Keratinocyte (primary cell): ENCODE measurements at regions not wholly inside any gene's neighbourhood (a gene's known extent, or its start where the extent isn't known, plus 50 kb on each side); places are given as distances from the start of the nearest gene placed in this dataset.

Experiments used
- DNase-seq: peaks from one replicate; pipeline ENCODE4 v3.0.0-alpha.2; 2011; ENCODE audit warnings: low read depth, missing footprints, low spot score
- FAIRE-seq: peaks from 2 replicates; lab custom pipeline; 2011; peaks lifted over from hg19 to GRCh38; lab: Jason Lieb, UNC
- H2AFZ ChIP-seq: 2 replicates; pipeline ENCODE4 v1.6.0; 2012; ENCODE audit warnings: low read length, control low read depth, inconsistent platforms; ENCODE audit not compliant: control insufficient read depth
- H3K27ac ChIP-seq: 2 replicates; pipeline ENCODE4 v1.5.1; 2011; ENCODE audit warnings: low read length; ENCODE audit not compliant: control insufficient read depth, insufficient read depth
- H3K27me3 ChIP-seq: 3 replicates; pipeline ENCODE4 v1.6.0; 2011; ENCODE audit warnings: low read length; ENCODE audit not compliant: control insufficient read depth, insufficient read depth; ENCODE audit errors: extremely low read depth
- H3K36me3 ChIP-seq, 2 experiments: 2 replicates in 1 of 2; 3 replicates in 1 of 2; pipeline ENCODE4 v1.5.1; 2011; ENCODE audit warnings: low read length in 2 of 2, mild to moderate bottlenecking in 1 of 2; ENCODE audit not compliant: control insufficient read depth in 2 of 2, insufficient read depth in 2 of 2; ENCODE audit errors: extremely low read depth in 1 of 2
- H3K4me1 ChIP-seq: 3 replicates; pipeline ENCODE4 v1.5.1; 2011; ENCODE audit warnings: low read length; ENCODE audit not compliant: control insufficient read depth, insufficient read depth; ENCODE audit errors: extremely low read depth
- H3K4me2 ChIP-seq: 3 replicates; pipeline ENCODE4 v1.6.0; 2011; ENCODE audit warnings: low read depth, low read length; ENCODE audit not compliant: control insufficient read depth, insufficient read depth; ENCODE audit errors: extremely low read depth
- H3K4me3 ChIP-seq, 3 experiments: fragments of 200-600 bp in 1 of 3; sonication (generic) in 1 of 3; 2 replicates in 2 of 3; 3 replicates in 1 of 3; pipeline ENCODE4 v1.5.1; 2011 to 2016; ENCODE audit warnings: low read length in 3 of 3, mild to moderate bottlenecking in 3 of 3, control low read depth in 2 of 3, inconsistent platforms in 1 of 3, low read depth in 1 of 3, mixed read lengths in 1 of 3, mixed run types in 1 of 3, moderate library complexity in 1 of 3; ENCODE audit not compliant: control insufficient read depth in 2 of 3, insufficient read depth in 2 of 3; ENCODE audit errors: extremely low read depth in 1 of 3
- H3K79me2 ChIP-seq: 2 replicates; pipeline ENCODE4 v1.6.0; 2012; ENCODE audit warnings: low read length; ENCODE audit not compliant: control insufficient read depth, insufficient read depth
- H3K9ac ChIP-seq: 3 replicates; pipeline ENCODE4 v1.6.0; 2011; ENCODE audit warnings: low read length; ENCODE audit not compliant: control insufficient read depth, insufficient read depth; ENCODE audit errors: extremely low read depth
- H3K9me1 ChIP-seq: 3 replicates; pipeline ENCODE4 v1.6.0; 2011; ENCODE audit warnings: low read length; ENCODE audit not compliant: control insufficient read depth, insufficient read depth; ENCODE audit errors: extremely low read depth
- H3K9me3 ChIP-seq: 2 replicates; pipeline ENCODE4 v1.5.1; 2012; ENCODE audit warnings: low read depth, low read length; ENCODE audit not compliant: control insufficient read depth
- H4K20me1 ChIP-seq: 3 replicates; pipeline ENCODE4 v1.6.0; 2011; ENCODE audit warnings: low read length; ENCODE audit not compliant: control insufficient read depth, insufficient read depth; ENCODE audit errors: extremely low read depth
- EZH2 ChIP-seq: IDR thresholded peaks from one replicate; pipeline ENCODE4 v1.6.1; 2012; ENCODE audit warnings: inconsistent platforms, mild to moderate bottlenecking, low read length, moderate library complexity
- dilution Hi-C: fragments of 300-500 bp; cut with MboI; formaldehyde crosslinking; loops from one replicate; pipeline ENCODE4 v1.7.0; 2020; ENCODE audit warnings: low sequenced_read_pairs; ENCODE audit not compliant: extremely low pct_ligation_motif_present
- TF ChIP-seq, protein P1 (sequence below), 3 experiments: IDR thresholded peaks in 1 of 3; conservative IDR thresholded peaks in 1 of 3; optimal IDR thresholded peaks in 1 of 3; 2 replicates in 2 of 3; 3 replicates in 1 of 3; pipeline versions ENCODE3 to v1.5.1; 2011; ENCODE audit warnings: low read length in 3 of 3, mild to moderate bottlenecking in 3 of 3, moderate library complexity in 2 of 3, control low read depth in 1 of 3, inconsistent platforms in 1 of 3; ENCODE audit not compliant: insufficient read depth in 2 of 3; ENCODE audit errors: extremely low read depth in 1 of 3

DNA sequence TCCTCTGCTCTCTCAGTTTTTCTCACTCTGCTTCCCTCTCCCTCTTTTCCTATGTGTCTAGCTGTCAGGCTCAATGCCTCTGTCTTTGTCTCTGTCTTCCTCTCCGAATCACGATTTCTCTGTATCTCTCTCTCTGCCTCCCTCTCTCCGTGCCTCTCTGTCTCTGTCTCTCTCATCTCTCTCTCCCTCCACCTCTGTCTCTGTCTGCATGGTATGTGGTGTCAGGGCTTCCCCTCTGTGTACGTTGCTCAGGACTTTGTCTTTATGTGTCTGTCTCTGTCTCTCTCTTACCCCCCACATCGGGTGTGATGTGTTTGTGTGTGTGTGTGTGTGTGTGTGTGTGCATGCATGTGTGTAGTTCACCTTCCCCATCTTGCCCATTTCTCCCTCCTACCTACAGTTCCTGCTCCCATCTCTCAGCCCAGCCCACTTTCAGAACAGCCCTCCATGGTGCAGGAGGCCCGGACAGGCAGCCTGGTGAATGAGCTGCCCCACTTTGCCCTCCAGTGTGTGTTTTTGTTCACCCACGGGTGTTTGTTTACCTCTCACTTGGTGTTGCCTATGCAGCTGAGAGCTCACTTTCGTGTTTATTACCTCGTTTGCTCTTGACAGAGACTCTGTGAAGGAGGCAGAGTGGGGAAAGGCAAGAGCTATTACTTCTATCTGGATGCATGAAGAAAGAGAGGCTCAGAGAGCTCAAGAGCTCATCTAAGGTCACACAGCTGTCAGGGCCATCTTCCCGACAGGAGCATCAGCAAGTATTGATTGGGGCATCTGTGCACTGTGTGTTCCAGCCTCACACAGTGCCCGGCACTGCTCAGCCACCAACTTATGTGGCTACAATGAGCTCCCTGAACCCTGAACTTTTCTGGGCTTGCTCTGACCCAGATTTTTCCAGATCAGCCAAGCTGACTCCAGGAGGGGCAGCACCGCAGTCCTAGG is 163.5 kb upstream of the ZMIZ1 start:
- Histone ChIP-seq H3K4me2 (no peak overlapping the region), H3K9ac (no peak overlapping the region), H3K9me1 (no peaks in the 10 kb centered on the region), H3K27ac (no peak overlapping the region), H3K9me3 (no peaks in the 10 kb centered on the region), H3K4me1 (no peaks in the 10 kb centered on the region), H3K36me3 (no peaks in the 10 kb centered on the region), H3K4me3 (no peak overlapping the region), H4K20me1 (peaks cover 4% of the 10 kb centered on the region), H2AFZ (no peak overlapping the region), H3K79me2 (no peaks in the 10 kb centered on the region), H3K27me3 (peaks cover 9% of the 10 kb centered on the region)
- DNase-seq (no peak), FAIRE-seq (no peak)
- TF ChIP-seq, protein P1, sequence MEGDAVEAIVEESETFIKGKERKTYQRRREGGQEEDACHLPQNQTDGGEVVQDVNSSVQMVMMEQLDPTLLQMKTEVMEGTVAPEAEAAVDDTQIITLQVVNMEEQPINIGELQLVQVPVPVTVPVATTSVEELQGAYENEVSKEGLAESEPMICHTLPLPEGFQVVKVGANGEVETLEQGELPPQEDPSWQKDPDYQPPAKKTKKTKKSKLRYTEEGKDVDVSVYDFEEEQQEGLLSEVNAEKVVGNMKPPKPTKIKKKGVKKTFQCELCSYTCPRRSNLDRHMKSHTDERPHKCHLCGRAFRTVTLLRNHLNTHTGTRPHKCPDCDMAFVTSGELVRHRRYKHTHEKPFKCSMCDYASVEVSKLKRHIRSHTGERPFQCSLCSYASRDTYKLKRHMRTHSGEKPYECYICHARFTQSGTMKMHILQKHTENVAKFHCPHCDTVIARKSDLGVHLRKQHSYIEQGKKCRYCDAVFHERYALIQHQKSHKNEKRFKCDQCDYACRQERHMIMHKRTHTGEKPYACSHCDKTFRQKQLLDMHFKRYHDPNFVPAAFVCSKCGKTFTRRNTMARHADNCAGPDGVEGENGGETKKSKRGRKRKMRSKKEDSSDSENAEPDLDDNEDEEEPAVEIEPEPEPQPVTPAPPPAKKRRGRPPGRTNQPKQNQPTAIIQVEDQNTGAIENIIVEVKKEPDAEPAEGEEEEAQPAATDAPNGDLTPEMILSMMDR (optimal IDR thresholded peaks at IDR 0.05 in 1 of 3, IDR thresholded peaks at IDR 0.05 in 1 of 3, conservative IDR thresholded peaks at IDR 0.05 in 1 of 3; ENCODE audit: extremely low read depth in 1 of 3, insufficient read depth in 2 of 3, low read length in 3 of 3), result no peak
- no peak for TF ChIP-seq EZH2
- dilution Hi-C loops, result no loop called here

DNA sequence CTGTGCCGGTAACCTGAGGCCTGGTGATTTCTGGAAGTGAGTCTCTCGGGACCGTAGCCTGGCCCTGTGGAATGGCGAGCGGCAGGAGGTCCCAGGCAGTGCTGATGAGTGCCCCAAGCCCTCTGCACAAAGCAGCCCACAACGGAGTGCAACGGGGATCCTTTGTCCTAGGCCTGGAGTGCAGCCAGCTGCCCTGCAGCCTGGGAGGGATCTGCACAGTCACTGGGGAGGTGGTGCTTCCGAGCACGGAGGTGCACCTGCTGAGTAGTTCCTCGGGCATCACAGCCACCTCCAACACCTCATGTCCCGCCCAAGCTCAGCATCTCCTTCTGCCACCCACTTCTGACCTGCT is 162.8 kb upstream of the ZMIZ1 start:
- Histone ChIP-seq H3K36me3 (no peaks in the 10 kb centered on the region), H3K27me3 (peaks cover 9% of the 10 kb centered on the region), H4K20me1 (peaks cover 4% of the 10 kb centered on the region), H3K27ac (no peak overlapping the region), H3K9me1 (no peaks in the 10 kb centered on the region), H3K79me2 (no peaks in the 10 kb centered on the region), H3K9ac (no peak overlapping the region), H3K4me1 (no peaks in the 10 kb centered on the region), H3K4me2 (no peak overlapping the region), H2AFZ (no peak overlapping the region), H3K4me3 (no peak overlapping the region), H3K9me3 (no peaks in the 10 kb centered on the region)
- no peak for DNase-seq
- no peak for TF ChIP-seq EZH2
- TF ChIP-seq, protein P1 (optimal IDR thresholded peaks at IDR 0.05 in 1 of 3, IDR thresholded peaks at IDR 0.05 in 1 of 3, conservative IDR thresholded peaks at IDR 0.05 in 1 of 3; ENCODE audit: extremely low read depth in 1 of 3, insufficient read depth in 2 of 3, low read length in 3 of 3), result no peak
- no peak for FAIRE-seq
- dilution Hi-C loops, result no loop called here
